ENCODE measurements at regions not wholly inside any gene's neighbourhood (a gene's known extent, or its start where the extent isn't known, plus 50 kb on each side); places are given as distances from the start of the nearest gene placed in this dataset.
A peak's percentile ranks its signal among the peaks of the same experiment; 100 is the strongest.
"Not testable (repeated sequence)": the region's sequence is repeated elsewhere in the genome, so short reads cannot be mapped to it uniquely, and the experiment has no call there.

- ATAC-seq (replicated peaks in 6 of 8): no peak
These were observed 119.7 kb downstream of the DTL start for GRCh38 chr1:212155219-212155618.

DNA sequence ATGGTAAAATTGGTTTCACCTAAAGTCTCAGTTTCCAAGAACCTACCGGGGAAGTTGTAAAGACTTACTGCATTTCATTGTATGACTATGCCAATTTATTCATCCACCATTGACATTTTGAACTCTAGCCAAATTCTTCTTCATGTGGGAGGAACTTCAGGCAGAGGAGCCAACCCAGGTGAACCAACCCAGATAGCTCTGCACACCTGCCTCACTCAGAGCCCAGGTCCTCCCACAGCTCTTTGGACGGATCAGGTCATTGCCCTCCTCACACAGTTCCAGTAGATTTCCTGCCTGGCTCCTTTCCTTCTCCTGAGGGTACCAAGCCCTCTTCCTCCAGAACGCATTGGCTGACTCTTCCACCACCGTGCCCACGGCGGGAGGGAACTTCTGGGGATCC is 121.7 kb downstream of the DTL start:
- no peak overlapping the region for H3K4me3 ChIP-seq
- no peak for ATAC-seq (replicated peaks in 6 of 8)
- WGBS, 10 experiments: 83 to 100% (median 97%) methylated on average over 1 to 6 of the region's 6 CpGs; no CpG with 5 or more reads in 2 of the 10 experiments
- no peaks in the 10 kb centered on the region for H3K4me1 ChIP-seq (replicated peaks in 1 of 2)
- in situ Hi-C loops (cut with MboI; ENCODE audit: low pct_unique_long_range_greater_than_20kb in 2 of 9, low sequenced_read_pairs in 9 of 9, unreplicated experiment in 9 of 9): no loop called here
- no peak overlapping the region for H3K27ac ChIP-seq

More at GRCh38 chr1:212155219-212155618, 119.7 kb downstream of the DTL start:
- no peak overlapping the region for H3K4me3 ChIP-seq
- no peak overlapping the region for H3K27ac ChIP-seq
- in situ Hi-C loops (cut with MboI; ENCODE audit: low pct_unique_long_range_greater_than_20kb in 2 of 9, low sequenced_read_pairs in 9 of 9, unreplicated experiment in 9 of 9): no loop called here
- H3K4me1 ChIP-seq (replicated peaks in 1 of 2): no peaks in the 10 kb centered on the region

DNA sequence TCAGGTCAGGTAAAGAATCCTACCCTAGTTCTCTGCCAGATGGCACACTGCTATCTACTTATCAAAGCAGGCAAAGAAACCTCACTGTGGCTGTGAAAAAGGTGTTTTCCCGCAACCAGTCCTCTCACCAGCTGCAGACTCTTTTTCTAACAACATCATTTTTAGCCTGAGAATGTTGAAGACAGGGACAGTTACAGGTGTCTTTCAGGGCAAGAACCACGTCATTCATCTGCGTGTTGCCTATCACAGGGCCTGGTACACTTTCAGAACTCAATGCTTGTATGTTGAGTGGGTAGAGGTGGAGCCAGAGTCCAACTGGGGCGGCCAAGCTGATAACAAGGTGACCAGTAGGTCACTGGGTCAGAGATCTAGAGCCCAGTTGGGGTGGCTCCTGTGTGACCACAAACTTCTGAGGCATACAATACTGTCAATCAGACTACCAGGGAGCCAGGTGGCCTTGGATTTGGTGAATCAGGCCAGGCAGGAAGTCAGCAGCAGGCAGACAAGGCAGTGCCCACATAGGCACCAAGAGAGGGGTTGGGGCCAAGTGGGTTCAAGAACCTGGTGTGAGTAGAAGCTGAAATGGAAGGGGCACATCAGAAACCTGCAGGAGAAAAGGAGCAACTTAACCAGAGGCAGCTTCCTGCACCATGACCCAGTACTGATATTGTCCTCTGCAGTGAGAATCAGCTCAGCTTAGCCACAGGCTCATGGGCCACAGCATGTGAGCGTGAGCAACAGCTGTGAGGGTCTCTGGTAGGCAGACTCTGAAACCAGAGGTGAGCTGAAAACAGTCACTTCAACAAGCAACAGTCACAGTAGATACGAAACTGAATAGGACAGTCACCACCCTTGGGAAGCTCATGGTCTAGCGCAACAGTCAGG is 123.6 kb downstream of the DTL start:
- in situ Hi-C loops (cut with MboI; ENCODE audit: low pct_unique_long_range_greater_than_20kb in 2 of 9, low sequenced_read_pairs in 9 of 9, unreplicated experiment in 9 of 9): no loop called here
- H3K27ac ChIP-seq: no peak overlapping the region
- ATAC-seq (replicated peaks in 6 of 8): no peak
- no peak overlapping the region for H3K4me3 ChIP-seq
- 89 to 100% (median 96%) methylated on average over 1 to 7 of the region's 7 CpGs; no CpG with 5 or more reads in 1 of the 10 experiments for WGBS, 10 experiments
- no peaks in the 10 kb centered on the region for H3K4me1 ChIP-seq (replicated peaks in 1 of 2)

GRCh38 chr1:212161231-212161781 is 123.9 kb upstream of the PPP2R5A start:
- H3K4me3 ChIP-seq: no peak overlapping the region
- no peaks in the 10 kb centered on the region for H3K4me1 ChIP-seq (replicated peaks in 1 of 2)
- in situ Hi-C loops (cut with MboI; ENCODE audit: low pct_unique_long_range_greater_than_20kb in 2 of 9, low sequenced_read_pairs in 9 of 9, unreplicated experiment in 9 of 9): no loop called here
- no peak overlapping the region for H3K27ac ChIP-seq
- ATAC-seq (replicated peaks in 6 of 8): no peak
- 0 to 100% (median 95%) methylated on average over 1 to 2 of the region's 2 CpGs; no CpG with 5 or more reads in 4 of the 10 experiments for WGBS, 10 experiments

DNA sequence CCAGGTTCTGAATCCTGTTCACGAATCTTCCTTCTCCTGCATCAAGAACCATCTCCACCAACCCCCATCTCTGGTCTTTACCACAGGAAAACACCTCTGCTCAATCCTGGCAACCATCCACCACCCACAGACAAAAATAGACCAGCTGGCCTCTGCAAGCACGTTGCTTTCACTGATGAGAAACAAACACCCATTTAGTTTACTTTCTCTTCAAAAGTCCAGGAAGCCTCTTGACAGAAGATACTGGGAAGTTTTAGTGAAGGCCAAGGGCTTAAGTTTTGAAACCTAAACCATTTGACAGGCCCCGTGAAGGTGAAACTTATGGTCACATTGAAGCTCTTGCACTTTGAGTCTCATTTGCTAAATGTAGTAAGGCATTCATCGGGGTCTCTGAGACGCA is 122.6 kb upstream of the PPP2R5A start:
- WGBS, 10 experiments: 50 to 96% (median 85%) methylated on average over 2 to 5 of the region's 5 CpGs; no CpG with 5 or more reads in 2 of the 10 experiments
- H3K4me3 ChIP-seq: no peak overlapping the region

GRCh38 chr1:212164095-212164872 is 120.9 kb upstream of the PPP2R5A start:
- Histone ChIP-seq H3K27ac (no peak overlapping the region), H3K4me1 (replicated peaks in 1 of 2) (peaks cover 0 to 3% of the 10 kb centered on the region in 2 donors), H3K4me3 (no peak overlapping the region)
- ATAC-seq (replicated peaks in 6 of 8): no peak
- in situ Hi-C loops (cut with MboI; ENCODE audit: low pct_unique_long_range_greater_than_20kb in 2 of 9, low sequenced_read_pairs in 9 of 9, unreplicated experiment in 9 of 9): no loop called here
- WGBS, 10 experiments: 80 to 98% (median 89%) methylated on average over 1 to 5 of the region's 5 CpGs; no CpG with 5 or more reads in 1 of the 10 experiments

More for the DNA sequence above, 122.6 kb upstream of the PPP2R5A start:
- in situ Hi-C loops (cut with MboI; ENCODE audit: low pct_unique_long_range_greater_than_20kb in 2 of 9, low sequenced_read_pairs in 9 of 9, unreplicated experiment in 9 of 9): no loop called here
- Histone ChIP-seq H3K27ac (no peak overlapping the region), H3K4me1 (replicated peaks in 1 of 2) (peaks cover 0 to 3% of the 10 kb centered on the region in 2 donors)
- no peak for ATAC-seq (replicated peaks in 6 of 8)

DNA sequence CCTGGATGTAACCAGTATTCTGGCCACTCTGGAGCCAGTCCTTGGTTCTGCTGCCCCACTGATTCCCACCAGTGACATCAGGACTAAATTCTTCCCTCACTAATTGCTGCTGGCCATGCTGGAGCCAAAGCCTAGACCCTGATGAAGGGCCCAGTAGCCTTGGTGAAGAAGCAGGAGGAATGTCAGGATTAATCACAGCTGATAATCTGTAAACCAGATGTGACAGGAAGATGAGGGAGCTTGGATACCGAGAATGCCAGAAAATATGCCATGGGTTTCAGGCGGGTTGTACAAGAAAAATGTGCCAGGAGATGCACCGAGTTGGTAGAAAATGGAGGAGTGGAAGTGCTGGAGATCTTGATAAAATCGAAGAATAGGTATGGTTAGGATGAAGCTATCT is 119.0 kb upstream of the PPP2R5A start:
- in situ Hi-C loops (cut with MboI; ENCODE audit: low pct_unique_long_range_greater_than_20kb in 2 of 9, low sequenced_read_pairs in 9 of 9, unreplicated experiment in 9 of 9): no loop called here
- Histone ChIP-seq H3K27ac (no peak overlapping the region), H3K4me1 (replicated peaks in 1 of 2) (peaks cover 0 to 3% of the 10 kb centered on the region in 2 donors), H3K4me3 (no peak overlapping the region)
- WGBS, 10 experiments: 50 to 98% (median 88%) methylated on average over 1 to 4 of the region's 4 CpGs; no CpG with 5 or more reads in 1 of the 10 experiments
- peak in 2 of 8 experiments; percentile 16 to 85 for ATAC-seq (replicated peaks in 6 of 8)

- in situ Hi-C loops (cut with MboI; ENCODE audit: low pct_unique_long_range_greater_than_20kb in 2 of 9, low sequenced_read_pairs in 9 of 9, unreplicated experiment in 9 of 9): no loop called here
- no peak overlapping the region for H3K27ac ChIP-seq
- no peak for ATAC-seq (replicated peaks in 6 of 8)
- H3K4me1 ChIP-seq (replicated peaks in 1 of 2): peaks cover 0 to 3% of the 10 kb centered on the region in 2 donors
- 14 to 92% (median 80%) methylated on average over 1 to 2 of the region's 2 CpGs; no CpG with 5 or more reads in 1 of the 10 experiments for WGBS, 10 experiments
- no peak overlapping the region for H3K4me3 ChIP-seq
These were observed 118.6 kb upstream of the PPP2R5A start for GRCh38 chr1:212166644-212167043.

GRCh38 chr1:212167098-212167497 is 118.1 kb upstream of the PPP2R5A start:
- no peak overlapping the region for H3K4me3 ChIP-seq
- ATAC-seq (replicated peaks in 6 of 8): peak; percentile 12 to 99 (median 66)
- 10 to 88% (median 69%) methylated on average over 3 to 7 of the region's 7 CpGs; no CpG with 5 or more reads in 3 of the 10 experiments for WGBS, 10 experiments

DNA sequence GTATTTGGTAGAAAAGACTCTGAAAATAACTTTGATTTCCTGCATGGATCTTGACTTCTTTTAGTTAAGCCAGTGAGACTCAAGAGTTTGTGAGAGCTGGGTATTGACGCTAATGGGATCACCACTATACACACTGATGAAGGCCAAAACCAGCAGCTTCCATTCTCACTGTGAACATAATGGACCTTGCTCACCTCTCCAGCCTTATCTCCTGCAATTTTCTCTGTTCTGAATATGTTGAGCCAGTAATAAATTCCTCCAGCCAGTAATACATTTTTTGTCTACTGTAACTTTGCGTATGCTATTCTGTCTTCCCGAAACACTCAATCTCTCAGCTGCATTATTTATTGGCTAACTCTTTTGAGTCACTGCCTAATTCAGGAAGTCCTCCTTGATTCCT is 111.6 kb upstream of the PPP2R5A start:
- Histone ChIP-seq H3K27ac (no peak overlapping the region), H3K4me1 (replicated peaks in 1 of 2) (no peaks in the 10 kb centered on the region), H3K4me3 (no peak overlapping the region)
- WGBS, 10 experiments: 80 to 100% (median 94%) methylated on average over 1 to 3 of the region's 3 CpGs; no CpG with 5 or more reads in 2 of the 10 experiments
- in situ Hi-C loops (cut with MboI; ENCODE audit: low pct_unique_long_range_greater_than_20kb in 2 of 9, low sequenced_read_pairs in 9 of 9, unreplicated experiment in 9 of 9): no loop called here
- ATAC-seq (replicated peaks in 6 of 8): no peak

More at GRCh38 chr1:212167098-212167497, 118.1 kb upstream of the PPP2R5A start:
- Histone ChIP-seq H3K4me1 (replicated peaks in 1 of 2) (peaks cover 0 to 3% of the 10 kb centered on the region in 2 donors), H3K27ac (peak overlapping the region in 1 of 2 donors; percentile 5)
- in situ Hi-C loops (cut with MboI; ENCODE audit: low pct_unique_long_range_greater_than_20kb in 2 of 9, low sequenced_read_pairs in 9 of 9, unreplicated experiment in 9 of 9): no loop called here

DNA sequence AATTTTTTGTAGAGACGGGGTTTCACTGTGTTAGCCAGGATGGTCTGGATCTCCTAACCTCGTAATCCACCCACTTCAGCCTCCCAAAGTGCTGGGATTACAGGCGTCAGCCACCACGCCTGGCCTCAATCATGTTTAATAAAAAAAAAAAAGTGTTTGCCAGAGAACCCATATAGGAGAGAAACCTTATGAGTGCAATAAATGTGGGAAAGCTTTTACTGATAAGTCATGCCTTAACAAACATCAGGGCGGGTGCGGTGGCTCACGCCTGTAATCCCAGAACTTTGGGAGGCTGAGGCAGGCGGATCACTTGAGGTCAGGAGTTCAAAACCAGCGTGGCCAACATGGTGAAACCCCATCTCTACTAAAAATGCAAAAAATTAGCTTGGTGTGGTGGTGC is 110.9 kb upstream of the PPP2R5A start:
- in situ Hi-C loops (cut with MboI; ENCODE audit: low pct_unique_long_range_greater_than_20kb in 2 of 9, low sequenced_read_pairs in 9 of 9, unreplicated experiment in 9 of 9); H3K4me3 ChIP-seq; H3K27ac ChIP-seq; ATAC-seq (replicated peaks in 6 of 8); H3K4me1 ChIP-seq (replicated peaks in 1 of 2): not testable (repeated sequence)
- 60 to 100% (median 94%) methylated on average over 1 to 7 of the region's 9 CpGs; no CpG with 5 or more reads in 2 of the 10 experiments for WGBS, 10 experiments

DNA sequence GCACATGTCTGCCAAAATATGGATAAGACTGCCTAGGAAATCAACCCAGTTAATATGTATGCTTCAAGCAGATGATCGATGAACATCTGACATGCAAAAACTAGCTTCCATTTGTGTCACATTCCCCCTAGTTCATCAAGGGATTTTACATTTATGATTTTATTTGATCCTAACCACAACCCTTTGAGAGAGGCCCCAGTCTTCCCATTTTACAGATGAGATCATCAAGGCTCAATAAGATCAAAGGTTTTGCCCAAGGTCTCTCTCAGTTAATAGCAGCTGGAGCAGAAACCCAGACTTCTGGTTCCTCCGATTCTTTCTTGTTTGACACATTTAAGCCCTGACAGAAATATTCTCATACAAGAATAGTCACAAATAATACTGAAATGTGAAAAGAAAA is 107.7 kb upstream of the PPP2R5A start:
- in situ Hi-C loops (cut with MboI; ENCODE audit: low pct_unique_long_range_greater_than_20kb in 2 of 9, low sequenced_read_pairs in 9 of 9, unreplicated experiment in 9 of 9): no loop called here
- no peak overlapping the region for H3K4me3 ChIP-seq
- 93 to 100% (median 100%) methylated on average over 1 to 2 of the region's 2 CpGs; no CpG with 5 or more reads in 3 of the 10 experiments for WGBS, 10 experiments
- H3K4me1 ChIP-seq (replicated peaks in 1 of 2): no peaks in the 10 kb centered on the region
- ATAC-seq (replicated peaks in 6 of 8): no peak
- H3K27ac ChIP-seq: no peak overlapping the region

GRCh38 chr1:212178851-212179250 is 106.4 kb upstream of the PPP2R5A start:
- no peak for ATAC-seq (replicated peaks in 6 of 8)
- H3K4me1 ChIP-seq (replicated peaks in 1 of 2): no peaks in the 10 kb centered on the region
- in situ Hi-C loops (cut with MboI; ENCODE audit: low pct_unique_long_range_greater_than_20kb in 2 of 9, low sequenced_read_pairs in 9 of 9, unreplicated experiment in 9 of 9): no loop called here
- 60 to 100% (median 85%) methylated on average over 1 to 2 of the region's 2 CpGs; no CpG with 5 or more reads in 4 of the 10 experiments for WGBS, 10 experiments
- no peak overlapping the region for H3K4me3 ChIP-seq
- H3K27ac ChIP-seq: no peak overlapping the region

Measured in motor neuron (in vitro differentiated cells).